ENCODE measurements at regions not wholly inside any gene's neighbourhood (a gene's known extent, or its start where the extent isn't known, plus 50 kb on each side); places are given as distances from the start of the nearest gene placed in this dataset.

- Mint-ChIP-seq H3K36me3 (no peaks in the 10 kb centered on the region), H3K27me3 (no peaks in the 10 kb centered on the region), H3K4me3 (no peak overlapping the region), H3K27ac (no peak overlapping the region), H3K4me1 (no peaks in the 10 kb centered on the region), H3K9me3 (peaks cover 0 to 7% (median under 1%) of the 10 kb centered on the region in 9 donors)
- DNase-seq (no peak), ATAC-seq (no peak)
- POLR2A ChIA-PET = no interaction called here
Measured at GRCh38 chr10:55497893-55498499, 697.0 kb upstream of the PCDH15 start.

- no peak for ATAC-seq
- no peaks in the 10 kb centered on the region for H3K36me3 Mint-ChIP-seq
Measured at GRCh38 chr10:55495555-55495954, 694.5 kb upstream of the PCDH15 start.

GRCh38 chr10:55491712-55492111, 690.7 kb upstream of the PCDH15 start:
- DNase-seq = no peak
- Mint-ChIP-seq H3K9me3 (peaks cover 3 to 15% (median 9%) of the 10 kb centered on the region in 9 donors), H3K27ac (no peak overlapping the region), H3K27me3 (no peaks in the 10 kb centered on the region), H3K4me3 (no peak overlapping the region), H3K4me1 (no peaks in the 10 kb centered on the region), H3K36me3 (no peaks in the 10 kb centered on the region)
- ATAC-seq = no peak
- POLR2A ChIA-PET = no interaction called here

More at GRCh38 chr10:55495555-55495954, 694.5 kb upstream of the PCDH15 start:
- peaks cover 3 to 15% (median 7%) of the 10 kb centered on the region in 9 donors for H3K9me3 Mint-ChIP-seq
- POLR2A ChIA-PET = no interaction called here
- no peaks in the 10 kb centered on the region for H3K27me3 Mint-ChIP-seq
- no peak overlapping the region for H3K27ac Mint-ChIP-seq
- H3K4me1 Mint-ChIP-seq = no peaks in the 10 kb centered on the region
- no peak for DNase-seq
- H3K4me3 Mint-ChIP-seq = no peak overlapping the region

- POLR2A ChIA-PET = no interaction called here
- DNase-seq (no peak), ATAC-seq (no peak)
- Mint-ChIP-seq H3K27me3 (no peaks in the 10 kb centered on the region), H3K9me3 (peaks cover 0 to 21% (median 12%) of the 10 kb centered on the region in 9 donors), H3K4me3 (no peak overlapping the region), H3K27ac (no peak overlapping the region), H3K4me1 (no peaks in the 10 kb centered on the region), H3K36me3 (peaks cover 0 to 7% (median 0%) of the 10 kb centered on the region in 3 donors)
Measured at GRCh38 chr10:55485827-55486226, 684.8 kb upstream of the PCDH15 start.

GRCh38 chr10:55476129-55476528, 675.1 kb upstream of the PCDH15 start:
- H3K4me1 Mint-ChIP-seq = no peaks in the 10 kb centered on the region
- DNase-seq (no peak), ATAC-seq (no peak)
- H3K4me3 Mint-ChIP-seq = no peak overlapping the region
- POLR2A ChIA-PET = no interaction called here
- peaks cover 3 to 30% (median 11%) of the 10 kb centered on the region in 9 donors for H3K9me3 Mint-ChIP-seq
- peaks cover 0 to under 1% (median 0%) of the 10 kb centered on the region in 3 donors for H3K36me3 Mint-ChIP-seq
- H3K27ac Mint-ChIP-seq = no peak overlapping the region
- no peaks in the 10 kb centered on the region for H3K27me3 Mint-ChIP-seq

DNA sequence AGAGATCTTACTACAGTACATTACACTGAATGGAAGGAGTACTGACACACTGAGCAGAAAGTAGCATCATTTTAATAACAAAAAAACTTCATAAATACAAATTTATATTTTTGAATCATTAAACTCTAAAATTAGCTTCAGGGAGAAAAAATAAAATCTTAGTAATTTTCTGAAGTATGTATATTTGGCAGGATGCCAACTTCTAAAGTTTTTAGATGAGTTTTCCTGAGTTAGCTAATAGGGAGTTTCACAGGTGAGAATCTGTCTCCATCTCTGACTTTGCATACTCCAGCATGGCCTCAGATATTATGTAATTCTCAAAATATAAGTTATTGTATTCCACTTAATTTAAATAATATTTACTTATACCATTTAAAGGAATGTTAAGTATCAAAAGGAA, 673.2 kb upstream of the PCDH15 start:
- DNase-seq (no peak), ATAC-seq (no peak)
- POLR2A ChIA-PET = no interaction called here
- H3K4me3 Mint-ChIP-seq = no peak overlapping the region
- H3K9me3 Mint-ChIP-seq = peaks cover 3 to 24% (median 8%) of the 10 kb centered on the region in 9 donors
- H3K4me1 Mint-ChIP-seq = no peaks in the 10 kb centered on the region
- no peaks in the 10 kb centered on the region for H3K36me3 Mint-ChIP-seq
- H3K27me3 Mint-ChIP-seq = no peaks in the 10 kb centered on the region
- no peak overlapping the region for H3K27ac Mint-ChIP-seq

DNA sequence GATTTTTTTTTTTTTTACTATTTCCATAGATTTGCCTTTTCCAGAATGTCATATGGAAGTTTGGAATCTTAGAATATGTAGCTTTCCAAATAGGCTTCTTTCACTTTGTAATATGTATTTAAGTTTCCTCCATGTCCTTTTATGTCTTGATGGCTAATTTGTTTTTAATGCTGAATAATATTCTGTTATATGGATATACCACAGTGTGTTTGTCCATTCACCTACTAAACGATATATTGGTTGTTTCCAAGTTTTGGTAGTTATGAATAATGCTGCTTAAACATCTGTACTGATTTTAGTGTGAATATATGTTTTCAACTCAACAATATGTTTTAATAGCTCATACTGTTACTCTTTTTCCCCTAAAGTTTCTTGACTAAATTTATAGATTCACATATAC, 669.8 kb upstream of the PCDH15 start:
- H3K4me1 Mint-ChIP-seq = no peaks in the 10 kb centered on the region
- no peaks in the 10 kb centered on the region for H3K36me3 Mint-ChIP-seq
- peaks cover 5 to 16% (median 8%) of the 10 kb centered on the region in 9 donors for H3K9me3 Mint-ChIP-seq
- H3K27me3 Mint-ChIP-seq = no peaks in the 10 kb centered on the region
- ATAC-seq (no peak), DNase-seq (no peak)
- POLR2A ChIA-PET = no interaction called here
- H3K4me3 Mint-ChIP-seq = no peak overlapping the region
- no peak overlapping the region for H3K27ac Mint-ChIP-seq

GRCh38 chr10:55466806-55467504, 665.9 kb upstream of the PCDH15 start:
- no peak overlapping the region for H3K4me3 Mint-ChIP-seq
- DNase-seq (no peak), ATAC-seq (no peak)
- peaks cover 2 to 13% (median 6%) of the 10 kb centered on the region in 9 donors for H3K9me3 Mint-ChIP-seq
- H3K27ac Mint-ChIP-seq = no peak overlapping the region
- POLR2A ChIA-PET = no interaction called here
- H3K27me3 Mint-ChIP-seq = no peaks in the 10 kb centered on the region
- H3K36me3 Mint-ChIP-seq = no peaks in the 10 kb centered on the region
- no peaks in the 10 kb centered on the region for H3K4me1 Mint-ChIP-seq

GRCh38 chr10:55464083-55464482, 663.1 kb upstream of the PCDH15 start:
- no peak overlapping the region for H3K4me3 Mint-ChIP-seq
- DNase-seq (no peak), ATAC-seq (no peak)
- POLR2A ChIA-PET = no interaction called here
- H3K27ac Mint-ChIP-seq = no peak overlapping the region
- no peaks in the 10 kb centered on the region for H3K36me3 Mint-ChIP-seq
- H3K4me1 Mint-ChIP-seq = no peaks in the 10 kb centered on the region
- H3K9me3 Mint-ChIP-seq = peaks cover 1 to 8% (median 2%) of the 10 kb centered on the region in 9 donors
- no peaks in the 10 kb centered on the region for H3K27me3 Mint-ChIP-seq

DNA sequence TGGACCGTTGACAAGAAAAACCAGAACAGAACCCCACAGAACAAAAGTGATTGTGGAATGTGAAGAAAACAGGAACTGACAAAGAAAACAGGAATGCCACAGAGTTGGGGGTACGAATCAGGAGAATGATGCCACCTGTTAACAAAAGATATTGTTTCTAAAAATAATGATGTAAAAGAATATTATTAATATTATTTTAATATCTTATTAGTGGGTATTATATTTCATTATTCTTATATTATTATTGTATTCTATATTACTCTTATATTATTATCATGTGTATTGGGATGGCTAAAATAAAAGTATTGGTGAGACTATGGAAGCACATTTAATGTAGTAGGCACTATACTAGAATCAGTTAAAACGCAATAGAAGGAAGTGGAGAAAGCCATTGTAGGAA, 659.0 kb upstream of the PCDH15 start:
- no peaks in the 10 kb centered on the region for H3K36me3 Mint-ChIP-seq
- no peaks in the 10 kb centered on the region for H3K4me1 Mint-ChIP-seq
- DNase-seq = no peak
- no peak overlapping the region for H3K4me3 Mint-ChIP-seq
- POLR2A ChIA-PET = no interaction called here
- no peak for ATAC-seq
- H3K9me3 Mint-ChIP-seq = peaks cover 0 to 10% (median 0%) of the 10 kb centered on the region in 9 donors
- H3K27ac Mint-ChIP-seq = no peak overlapping the region
- H3K27me3 Mint-ChIP-seq = no peaks in the 10 kb centered on the region

GRCh38 chr10:55449981-55450380, 649.0 kb upstream of the PCDH15 start:
- Mint-ChIP-seq H3K4me3 (no peak overlapping the region), H3K4me1 (no peaks in the 10 kb centered on the region), H3K27me3 (no peaks in the 10 kb centered on the region), H3K9me3 (peaks cover 0 to 10% (median 0%) of the 10 kb centered on the region in 9 donors), H3K27ac (no peak overlapping the region), H3K36me3 (no peaks in the 10 kb centered on the region)
- POLR2A ChIA-PET = no interaction called here
- ATAC-seq (no peak), DNase-seq (no peak)

DNA sequence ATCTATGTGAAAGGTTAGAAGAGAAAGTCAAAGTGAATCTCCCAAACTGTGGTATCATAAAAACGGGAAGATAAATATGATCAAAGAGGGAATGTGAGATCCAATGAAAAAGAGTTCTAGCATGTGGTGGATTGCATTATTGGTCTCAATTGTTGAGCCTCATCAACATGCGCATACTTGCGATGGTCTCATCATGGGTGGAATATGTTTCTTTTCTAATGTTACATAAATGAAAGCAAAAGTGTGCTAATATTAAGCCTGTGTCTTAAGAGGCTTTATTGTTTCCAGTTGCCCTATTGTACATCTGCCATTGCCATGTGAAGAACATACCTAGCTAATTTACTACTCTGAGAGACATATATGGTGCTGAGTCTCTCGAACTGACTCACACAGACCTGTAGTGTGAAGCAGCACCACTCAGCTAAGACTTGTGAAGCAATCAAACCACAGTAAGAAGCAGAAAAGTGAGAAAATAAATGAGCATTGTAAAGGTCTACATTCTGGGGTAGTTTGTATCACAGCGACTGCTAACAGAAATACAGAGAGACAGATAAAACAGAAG, 645.5 kb upstream of the PCDH15 start:
- Mint-ChIP-seq H3K4me1 (no peaks in the 10 kb centered on the region), H3K9me3 (peaks cover 0 to 11% (median 5%) of the 10 kb centered on the region in 9 donors), H3K27me3 (no peaks in the 10 kb centered on the region), H3K27ac (no peak overlapping the region), H3K36me3 (no peaks in the 10 kb centered on the region), H3K4me3 (no peak overlapping the region)
- DNase-seq = no peak
- no peak for ATAC-seq
- POLR2A ChIA-PET = no interaction called here

- Mint-ChIP-seq H3K4me1 (no peaks in the 10 kb centered on the region), H3K27ac (no peak overlapping the region), H3K27me3 (no peaks in the 10 kb centered on the region), H3K36me3 (no peaks in the 10 kb centered on the region), H3K9me3 (peaks cover 0 to 28% (median 10%) of the 10 kb centered on the region in 9 donors), H3K4me3 (no peak overlapping the region)
- DNase-seq (no peak), ATAC-seq (no peak)
- POLR2A ChIA-PET = no interaction called here
Measured at GRCh38 chr10:55441777-55442176, 640.7 kb upstream of the PCDH15 start.

All from naive thymus-derived CD8-positive, alpha-beta T cell (primary cell).